ENCODE measurements at regions not wholly inside any gene's neighbourhood (a gene's known extent, or its start where the extent isn't known, plus 50 kb on each side); places are given as distances from the start of the nearest gene placed in this dataset.

- TF ChIP-seq FOSL1 (IDR thresholded peaks at IDR 0.05; ENCODE audit: insufficient read depth, low read depth, low read length): no peak
- TF ChIP-seq HDAC6 (IDR thresholded peaks at IDR 0.05; ENCODE audit: low read depth, low read length): no peak
- TF ChIP-seq KDM4A (IDR thresholded peaks at IDR 0.05; ENCODE audit: low read depth, low read length, severe bottlenecking): no peak
- TF ChIP-seq TEAD4 (IDR thresholded peaks at IDR 0.05; ENCODE audit: low read depth, low read length): no peak
- TF ChIP-seq TAF7 (optimal IDR thresholded peaks at IDR 0.05; ENCODE audit: borderline replicate concordance, low read depth, low read length): no peak
These were observed 51.3 kb upstream of the KRTAP11-1 start (continued) for GRCh38 chr21:30932686-30933085.
